Trophoblast cell (in vitro differentiated cells and primary cell): ENCODE measurements at regions not wholly inside any gene's neighbourhood (a gene's known extent, or its start where the extent isn't known, plus 50 kb on each side); places are given as distances from the start of the nearest gene placed in this dataset.

ENCODE experiments used
- DNase-seq, 2 donors: peaks; one replicate each; pipeline ENCODE4 v3.0.0-alpha.2; 2016
- H2AFZ ChIP-seq: 2 replicates; pipeline ENCODE4 v1.6.1; 2013; ENCODE audit warnings: low read length, moderate library complexity, mild to moderate bottlenecking; ENCODE audit not compliant: insufficient read depth, poor library complexity
- H2AK5ac ChIP-seq: 2 replicates; pipeline ENCODE4 v1.6.1; 2013; ENCODE audit warnings: mild to moderate bottlenecking, low read length
- H2BK120ac ChIP-seq: 2 replicates; pipeline ENCODE4 v1.6.1; 2013; ENCODE audit warnings: low read length, mild to moderate bottlenecking, moderate library complexity; ENCODE audit not compliant: insufficient read depth, poor library complexity
- H2BK12ac ChIP-seq: 2 replicates; pipeline ENCODE4 v1.6.1; 2013; ENCODE audit warnings: mild to moderate bottlenecking, low read length, moderate library complexity
- H2BK5ac ChIP-seq: 2 replicates; pipeline ENCODE4 v1.6.1; 2013; ENCODE audit warnings: low read length, low read depth, moderate library complexity, mild to moderate bottlenecking; ENCODE audit not compliant: poor library complexity
- H3K14ac ChIP-seq: 2 replicates; pipeline ENCODE4 v1.6.1; 2013; ENCODE audit warnings: mild to moderate bottlenecking, low read length
- H3K18ac ChIP-seq: 2 replicates; pipeline ENCODE4 v1.6.1; 2013; ENCODE audit warnings: mild to moderate bottlenecking, low read length
- H3K23ac ChIP-seq: 2 replicates; pipeline ENCODE4 v1.6.1; 2013; ENCODE audit warnings: low read length
- H3K27ac ChIP-seq: 2 replicates; pipeline ENCODE4 v1.5.1; 2013; ENCODE audit warnings: low read depth, mild to moderate bottlenecking, inconsistent platforms, low read length, moderate library complexity
- H3K27me3 ChIP-seq: 2 replicates; pipeline ENCODE4 v1.6.1; 2013; ENCODE audit warnings: inconsistent platforms, mild to moderate bottlenecking, low read length, moderate library complexity; ENCODE audit not compliant: insufficient read depth
- H3K36me3 ChIP-seq, 2 experiments: 1 replicate in 1 of 2; 2 replicates in 1 of 2; pipeline ENCODE4 v1.6.1; 2013; ENCODE audit warnings: low read length in 2 of 2, mild to moderate bottlenecking in 2 of 2, moderate library complexity in 1 of 2; ENCODE audit not compliant: insufficient read depth in 2 of 2, control insufficient read depth in 1 of 2
- H3K4ac ChIP-seq: 2 replicates; pipeline ENCODE4 v1.6.1; 2013; ENCODE audit warnings: low read depth, mild to moderate bottlenecking, low read length, moderate library complexity
- H3K4me1 ChIP-seq, 2 experiments: 1 replicate in 1 of 2; 2 replicates in 1 of 2; pipeline ENCODE4 v1.6.1; 2013; ENCODE audit warnings: low read length in 2 of 2, mild to moderate bottlenecking in 2 of 2, moderate library complexity in 1 of 2; ENCODE audit not compliant: insufficient read depth in 2 of 2, control insufficient read depth in 1 of 2
- H3K4me2 ChIP-seq: 2 replicates; pipeline ENCODE4 v1.6.1; 2013; ENCODE audit warnings: inconsistent platforms, mild to moderate bottlenecking, low read length, moderate library complexity
- H3K4me3 ChIP-seq: 2 replicates; pipeline ENCODE4 v1.5.1; 2013; ENCODE audit warnings: mild to moderate bottlenecking, low read depth, low read length, inconsistent platforms
- H3K79me1 ChIP-seq: one replicate; pipeline ENCODE4 v1.6.1; 2013; ENCODE audit warnings: low read length
- H3K79me2 ChIP-seq: 2 replicates; pipeline ENCODE4 v1.6.1; 2013; ENCODE audit warnings: low read length, mild to moderate bottlenecking; ENCODE audit not compliant: control insufficient read depth, insufficient read depth, poor library complexity
- H3K9ac ChIP-seq: 2 replicates; pipeline ENCODE4 v1.6.1; 2013; ENCODE audit warnings: mild to moderate bottlenecking, low read length
- H3K9me3 ChIP-seq: 2 replicates; pipeline ENCODE4 v1.6.1; 2013; ENCODE audit warnings: low read depth, mild to moderate bottlenecking, control low read depth, inconsistent platforms, low read length; ENCODE audit not compliant: insufficient read depth
- H4K12ac ChIP-seq: 2 replicates; pipeline ENCODE4 v1.6.1; 2013; ENCODE audit warnings: low read depth, mild to moderate bottlenecking, low read length, moderate library complexity
- H4K8ac ChIP-seq: 2 replicates; pipeline ENCODE4 v1.6.1; 2013; ENCODE audit warnings: low read depth, mild to moderate bottlenecking, low read length, moderate library complexity
- H4K91ac ChIP-seq: one replicate; pipeline ENCODE4 v1.6.1; 2013; ENCODE audit warnings: low read depth, mild to moderate bottlenecking, low read length, moderate library complexity
- WGBS: extraction: QIAGEN DNeasy Blood & Tissue Kit; methylation state at CpG from one replicate; pipeline ENCODE4 v1.1.7; 2013; ENCODE audit warnings: missing lambda C conversion rate; ENCODE audit not compliant: insufficient read length, insufficient coverage; ENCODE audit errors: extremely low coverage; 5-methylcytosine and 5-hydroxymethylcytosine counted together

GRCh38 chr19:33871605-33872004 is 74.9 kb downstream of the KCTD15 start:
- no peak overlapping the region for H2BK5ac ChIP-seq
- H3K79me1 ChIP-seq, result peaks cover 4% of the 10 kb centered on the region
- no peak overlapping the region for H2BK120ac ChIP-seq
- no peak overlapping the region for H3K27ac ChIP-seq
- no peak overlapping the region for H4K12ac ChIP-seq
- H2AFZ ChIP-seq, result no peak overlapping the region
- H3K4me3 ChIP-seq, result no peak overlapping the region
- no peaks in the 10 kb centered on the region for H3K27me3 ChIP-seq
- H4K8ac ChIP-seq, result no peak overlapping the region
- no peaks in the 10 kb centered on the region for H3K9me3 ChIP-seq
- no peaks in the 10 kb centered on the region for H3K79me2 ChIP-seq
- H3K18ac ChIP-seq, result no peak overlapping the region
- H3K4me1 ChIP-seq, result peaks cover 4 to 7% of the 10 kb centered on the region in 2 experiments
- no peak overlapping the region for H3K9ac ChIP-seq
- H3K36me3 ChIP-seq, result no peaks in the 10 kb centered on the region
- H4K91ac ChIP-seq, result no peak overlapping the region
- no peak overlapping the region for H3K14ac ChIP-seq
- no peak overlapping the region for H2BK12ac ChIP-seq
- no peak overlapping the region for H3K4ac ChIP-seq
- H3K23ac ChIP-seq, result no peak overlapping the region
- H3K4me2 ChIP-seq, result no peak overlapping the region
- WGBS, result 97% methylated on average over 2 of the region's 3 CpGs
- no peak overlapping the region for H2AK5ac ChIP-seq
- DNase-seq, result no peak

DNA sequence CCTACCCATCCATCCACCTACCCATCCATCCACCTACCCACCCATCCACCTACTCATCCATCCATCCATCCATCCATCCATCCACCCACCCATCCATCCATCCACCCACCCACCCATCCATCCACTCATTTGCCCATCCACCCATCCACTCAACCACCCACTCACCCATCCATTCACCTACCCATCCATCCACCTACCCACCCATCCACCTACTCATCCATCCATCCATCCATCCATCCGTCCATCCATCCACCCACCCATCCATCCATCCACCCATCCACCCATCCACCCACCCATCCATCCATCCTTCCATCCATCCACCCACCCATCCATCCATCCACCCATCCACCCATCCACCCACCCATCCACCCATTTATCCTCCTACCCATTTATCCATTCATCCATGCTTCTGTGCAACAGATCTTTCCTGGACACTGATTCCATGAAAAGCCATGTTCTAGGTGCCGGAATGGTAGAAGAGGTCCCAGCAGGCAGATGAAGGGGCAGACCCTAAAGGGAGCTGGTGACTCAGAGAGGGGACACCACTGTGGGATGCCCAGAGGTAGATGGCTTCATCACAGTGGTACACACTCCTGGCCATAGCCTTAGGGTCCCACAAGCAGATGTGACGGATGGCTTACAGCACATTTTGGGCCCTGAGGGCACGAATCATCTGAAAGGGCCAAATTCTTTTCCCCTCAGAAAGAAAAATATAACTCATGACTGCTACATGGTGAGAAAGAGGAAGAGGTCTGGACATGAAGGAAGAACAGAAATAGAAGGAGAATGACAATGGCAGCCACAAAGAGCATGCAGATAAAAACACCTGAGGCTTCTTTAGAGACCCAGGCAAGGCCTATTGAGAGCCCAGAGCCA is 76.0 kb downstream of the KCTD15 start:
- Histone ChIP-seq H3K4me3 (no peak overlapping the region), H4K91ac (no peak overlapping the region), H2AK5ac (no peak overlapping the region), H3K4ac (no peak overlapping the region), H4K12ac (no peak overlapping the region), H2BK5ac (no peak overlapping the region), H3K4me1 (peaks cover 4 to 7% of the 10 kb centered on the region in 2 experiments), H3K27me3 (no peaks in the 10 kb centered on the region), H3K36me3 (no peaks in the 10 kb centered on the region), H2BK120ac (no peak overlapping the region), H4K8ac (no peak overlapping the region), H3K79me2 (no peaks in the 10 kb centered on the region), H3K18ac (no peak overlapping the region), H2AFZ (no peak overlapping the region), H3K9ac (no peak overlapping the region), H3K23ac (no peak overlapping the region), H3K4me2 (no peak overlapping the region), H3K9me3 (no peaks in the 10 kb centered on the region), H3K14ac (no peak overlapping the region), H3K27ac (no peak overlapping the region), H3K79me1 (peaks cover 4% of the 10 kb centered on the region), H2BK12ac (no peak overlapping the region)
- DNase-seq, result peak; percentile 8 to 28
- WGBS, result no CpG with 5 or more reads among the region's 4 CpGs

GRCh38 chr19:33875071-33875470 is 78.4 kb downstream of the KCTD15 start:
- no peak overlapping the region for H3K4ac ChIP-seq
- H3K4me2 ChIP-seq, result no peak overlapping the region
- no peaks in the 10 kb centered on the region for H3K27me3 ChIP-seq
- no peak overlapping the region for H4K12ac ChIP-seq
- no peak overlapping the region for H2BK120ac ChIP-seq
- WGBS, result no CpG with 5 or more reads among the region's 8 CpGs
- H3K9ac ChIP-seq, result no peak overlapping the region
- no peaks in the 10 kb centered on the region for H3K79me1 ChIP-seq
- no peak overlapping the region for H2AFZ ChIP-seq
- no peak overlapping the region for H4K8ac ChIP-seq
- H2AK5ac ChIP-seq, result no peak overlapping the region
- H3K23ac ChIP-seq, result no peak overlapping the region
- H4K91ac ChIP-seq, result no peak overlapping the region
- no peaks in the 10 kb centered on the region for H3K79me2 ChIP-seq
- H2BK12ac ChIP-seq, result no peak overlapping the region
- peaks cover 0 to 2% of the 10 kb centered on the region in 2 experiments for H3K4me1 ChIP-seq
- H3K18ac ChIP-seq, result no peak overlapping the region
- no peaks in the 10 kb centered on the region for H3K36me3 ChIP-seq
- no peaks in the 10 kb centered on the region for H3K9me3 ChIP-seq
- H3K14ac ChIP-seq, result no peak overlapping the region
- no peak overlapping the region for H3K4me3 ChIP-seq
- H2BK5ac ChIP-seq, result no peak overlapping the region
- no peak for DNase-seq
- H3K27ac ChIP-seq, result no peak overlapping the region

DNA sequence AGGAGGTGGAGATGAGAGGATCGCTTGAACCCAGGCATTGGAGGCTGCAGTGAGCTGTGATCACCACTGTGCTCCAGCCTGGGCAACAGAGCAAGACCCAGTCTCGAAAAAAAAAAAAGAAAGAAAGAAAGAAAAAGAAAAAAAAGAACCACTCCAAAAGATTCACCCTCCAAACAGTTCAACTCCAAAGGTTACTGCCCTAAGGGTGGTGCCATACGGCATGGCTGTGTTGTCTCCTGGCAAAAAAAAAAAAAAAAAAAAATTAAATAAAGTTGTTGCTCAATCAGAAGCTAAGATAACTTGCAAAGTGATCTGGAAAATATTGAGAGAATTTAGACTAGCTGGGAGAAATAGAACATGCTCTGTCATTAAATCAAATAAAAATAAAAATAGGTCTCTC is 79.5 kb downstream of the KCTD15 start:
- H3K4me2 ChIP-seq, result no peak overlapping the region
- no peak overlapping the region for H3K14ac ChIP-seq
- H3K4me1 ChIP-seq, result peaks cover 0 to 2% of the 10 kb centered on the region in 2 experiments
- no peak overlapping the region for H2BK12ac ChIP-seq
- H3K23ac ChIP-seq, result no peak overlapping the region
- no peak overlapping the region for H2BK5ac ChIP-seq
- H3K4ac ChIP-seq, result no peak overlapping the region
- H3K9me3 ChIP-seq, result no peaks in the 10 kb centered on the region
- H2AK5ac ChIP-seq, result no peak overlapping the region
- no peak overlapping the region for H4K91ac ChIP-seq
- H3K4me3 ChIP-seq, result no peak overlapping the region
- H3K9ac ChIP-seq, result no peak overlapping the region
- H3K27me3 ChIP-seq, result no peaks in the 10 kb centered on the region
- no peak overlapping the region for H4K8ac ChIP-seq
- no peak overlapping the region for H4K12ac ChIP-seq
- WGBS, result no CpG with 5 or more reads among the region's 3 CpGs
- H3K27ac ChIP-seq, result no peak overlapping the region
- no peaks in the 10 kb centered on the region for H3K79me2 ChIP-seq
- H2BK120ac ChIP-seq, result no peak overlapping the region
- H3K79me1 ChIP-seq, result no peaks in the 10 kb centered on the region
- H2AFZ ChIP-seq, result no peak overlapping the region
- no peak for DNase-seq
- H3K18ac ChIP-seq, result no peak overlapping the region
- H3K36me3 ChIP-seq, result no peaks in the 10 kb centered on the region
